HEK293 (cell line): ENCODE measurements at regions not wholly inside any gene's neighbourhood (a gene's known extent, or its start where the extent isn't known, plus 50 kb on each side); places are given as distances from the start of the nearest gene placed in this dataset.

Experiments
- CTCF ChIA-PET: fragments of 350-600 bp; formaldehyde crosslinking; extraction: SDS; loops from one replicate; lab custom pipeline; 2021; ENCODE audit warnings: antibody characterized with exemption; lab: Yijun Ruan, JAX
- POLR2A ChIA-PET: fragments of 300-600 bp; formaldehyde crosslinking; extraction: SDS; loops from one replicate; lab custom pipeline; 2020; ENCODE audit warnings: antibody characterized with exemption, inconsistent platforms; lab: Yijun Ruan, JAX
- H3K27ac ChIP-seq: fragments of 200-500 bp; sonication (Bioruptor generic); 2 replicates; pipeline ENCODE4 v1.5.1; 2014; ENCODE audit warnings: low read depth, low read length, control low read depth, inconsistent platforms; ENCODE audit errors: extremely low read depth
- H3K36me3 ChIP-seq, 2 experiments: fragments of 200-500 bp in 1 of 2; sonication (Bioruptor generic) in 1 of 2; 1 replicate in 1 of 2; 2 replicates in 1 of 2; pipeline ENCODE4 v1.5.1; 2014 to 2017; ENCODE audit warnings: inconsistent platforms in 2 of 2, low read length in 2 of 2; ENCODE audit not compliant: control insufficient read depth in 2 of 2, insufficient read depth in 1 of 2
- H3K4me1 ChIP-seq: fragments of 200-500 bp; sonication (Bioruptor generic); 2 replicates; pipeline ENCODE4 v1.5.1; 2014; ENCODE audit warnings: mild to moderate bottlenecking, low read length, inconsistent platforms; ENCODE audit not compliant: control insufficient read depth, insufficient read depth
- H3K4me3 ChIP-seq: 2 replicates; pipeline ENCODE4 v1.5.1; 2011; ENCODE audit warnings: low read depth, mild to moderate bottlenecking, control low read depth, low read length, moderate library complexity
- H3K9me3 ChIP-seq: fragments of 200-500 bp; sonication (Bioruptor generic); 2 replicates; pipeline ENCODE4 v1.5.1; 2014; ENCODE audit warnings: low read depth, low read length, inconsistent platforms; ENCODE audit not compliant: control insufficient read depth, insufficient read depth
- BCL11B ChIP-seq: fragments of 450-650 bp; formaldehyde crosslinking; IDR thresholded peaks from 2 replicates; pipeline ENCODE4 v1.5.1; 2016; ENCODE audit warnings: low read depth, missing biosample characterization, missing genetic modification characterization
- EGR2 ChIP-seq: fragments of 450-650 bp; formaldehyde crosslinking; IDR thresholded peaks from 2 replicates; pipeline ENCODE4 v1.5.1; 2016; ENCODE audit warnings: low read depth, missing biosample characterization, missing genetic modification characterization
- GFI1B ChIP-seq: fragments of 450-650 bp; formaldehyde crosslinking; IDR thresholded peaks from 2 replicates; pipeline ENCODE4 v1.5.1; 2016; ENCODE audit warnings: missing biosample characterization, missing genetic modification characterization
- GLIS1 ChIP-seq: fragments of 450-650 bp; formaldehyde crosslinking; IDR thresholded peaks from 2 replicates; pipeline ENCODE4 v1.5.1; 2016; ENCODE audit warnings: missing biosample characterization, missing genetic modification characterization
- MEIS1 ChIP-seq: sonication (generic); formaldehyde crosslinking; IDR thresholded peaks from 2 replicates; pipeline ENCODE4 v1.8.1; 2022; ENCODE audit warnings: missing genetic modification reagents, mild to moderate bottlenecking, borderline replicate concordance
- SP3 ChIP-seq: fragments of 450-650 bp; formaldehyde crosslinking; IDR thresholded peaks from 2 replicates; pipeline ENCODE4 v1.5.1; 2016; ENCODE audit warnings: missing biosample characterization, missing genetic modification characterization
- ZBTB20 ChIP-seq: fragments of 450-650 bp; formaldehyde crosslinking; IDR thresholded peaks from 2 replicates; pipeline ENCODE4 v1.5.1; 2016; ENCODE audit warnings: missing biosample characterization, missing genetic modification characterization
- ZBTB48 ChIP-seq: fragments of 450-650 bp; formaldehyde crosslinking; IDR thresholded peaks from 2 replicates; pipeline ENCODE4 v1.5.1; 2016; ENCODE audit warnings: missing biosample characterization, missing genetic modification characterization
- ZIC2 ChIP-seq: fragments of 450-650 bp; formaldehyde crosslinking; IDR thresholded peaks from 2 replicates; pipeline ENCODE4 v1.5.1; 2016; ENCODE audit warnings: missing biosample characterization, missing genetic modification characterization
- ZNF140 ChIP-seq: fragments of 450-650 bp; formaldehyde crosslinking; IDR thresholded peaks from 2 replicates; pipeline ENCODE4 v1.5.1; 2016; ENCODE audit warnings: missing biosample characterization, missing genetic modification characterization
- ZNF169 ChIP-seq: fragments of 450-650 bp; formaldehyde crosslinking; IDR thresholded peaks from 2 replicates; pipeline ENCODE4 v1.5.1; 2016; ENCODE audit warnings: missing biosample characterization, missing genetic modification characterization
- ZNF214 ChIP-seq: fragments of 450-650 bp; formaldehyde crosslinking; IDR thresholded peaks from 2 replicates; pipeline ENCODE4 v1.5.1; 2017; ENCODE audit warnings: missing biosample characterization, mild to moderate bottlenecking, missing genetic modification characterization, borderline replicate concordance
- ZNF274 ChIP-seq, 2 experiments: fragments of 200-500 bp in 1 of 2; fragments of 450-650 bp in 1 of 2; sonication (Bioruptor generic) in 1 of 2; formaldehyde crosslinking in 1 of 2; IDR thresholded peaks; 2 replicates each; pipeline versions ENCODE4 v1.5.1 to v1.6.1; 2014 to 2016; ENCODE audit warnings: borderline replicate concordance in 1 of 2, inconsistent platforms in 1 of 2, low read length in 1 of 2, missing biosample characterization in 1 of 2, missing genetic modification characterization in 1 of 2
- ZNF404 ChIP-seq: fragments of 450-650 bp; formaldehyde crosslinking; IDR thresholded peaks from 2 replicates; pipeline ENCODE4 v1.5.1; 2017; ENCODE audit warnings: missing biosample characterization, missing genetic modification characterization
- ZNF48 ChIP-seq: fragments of 450-650 bp; formaldehyde crosslinking; IDR thresholded peaks from 2 replicates; pipeline ENCODE4 v1.5.1; 2016; ENCODE audit warnings: missing biosample characterization, missing genetic modification characterization
- ZNF514 ChIP-seq: fragments of 450-650 bp; formaldehyde crosslinking; IDR thresholded peaks from 2 replicates; pipeline ENCODE4 v1.5.1; 2016; ENCODE audit warnings: missing biosample characterization, missing genetic modification characterization
- ZNF610 ChIP-seq: fragments of 450-650 bp; formaldehyde crosslinking; IDR thresholded peaks from 2 replicates; pipeline ENCODE4 v1.5.1; 2016; ENCODE audit warnings: missing biosample characterization, missing genetic modification characterization, borderline replicate concordance
- ZNF830 ChIP-seq: fragments of 450-650 bp; IDR thresholded peaks from 2 replicates; pipeline ENCODE4 v1.5.0; 2018; ENCODE audit warnings: missing biosample characterization, missing genetic modification characterization, low read depth, mild to moderate bottlenecking, moderate library complexity
- ZSCAN23 ChIP-seq: fragments of 450-650 bp; formaldehyde crosslinking; IDR thresholded peaks from 2 replicates; pipeline ENCODE4 v1.5.1; 2016; ENCODE audit warnings: missing biosample characterization, missing genetic modification characterization
- ZXDB ChIP-seq: fragments of 450-650 bp; formaldehyde crosslinking; IDR thresholded peaks from 2 replicates; pipeline ENCODE4 v1.5.1; 2016; ENCODE audit warnings: missing biosample characterization, missing genetic modification characterization
- TF ChIP-seq, protein P1 (sequence below): fragments of 450-650 bp; IDR thresholded peaks from 2 replicates; pipeline ENCODE4 v1.5.1; 2018; ENCODE audit warnings: missing biosample characterization, missing genetic modification characterization
- TF ChIP-seq, protein P2 (sequence below): fragments of 450-650 bp; formaldehyde crosslinking; IDR thresholded peaks from 2 replicates; pipeline ENCODE4 v1.5.1; 2017; ENCODE audit warnings: missing biosample characterization, missing genetic modification characterization
- TF ChIP-seq, protein P3 (sequence below): fragments of 450-650 bp; IDR thresholded peaks from 2 replicates; pipeline ENCODE4 v1.5.1; 2018; ENCODE audit warnings: missing biosample characterization, mild to moderate bottlenecking, missing genetic modification characterization

DNA sequence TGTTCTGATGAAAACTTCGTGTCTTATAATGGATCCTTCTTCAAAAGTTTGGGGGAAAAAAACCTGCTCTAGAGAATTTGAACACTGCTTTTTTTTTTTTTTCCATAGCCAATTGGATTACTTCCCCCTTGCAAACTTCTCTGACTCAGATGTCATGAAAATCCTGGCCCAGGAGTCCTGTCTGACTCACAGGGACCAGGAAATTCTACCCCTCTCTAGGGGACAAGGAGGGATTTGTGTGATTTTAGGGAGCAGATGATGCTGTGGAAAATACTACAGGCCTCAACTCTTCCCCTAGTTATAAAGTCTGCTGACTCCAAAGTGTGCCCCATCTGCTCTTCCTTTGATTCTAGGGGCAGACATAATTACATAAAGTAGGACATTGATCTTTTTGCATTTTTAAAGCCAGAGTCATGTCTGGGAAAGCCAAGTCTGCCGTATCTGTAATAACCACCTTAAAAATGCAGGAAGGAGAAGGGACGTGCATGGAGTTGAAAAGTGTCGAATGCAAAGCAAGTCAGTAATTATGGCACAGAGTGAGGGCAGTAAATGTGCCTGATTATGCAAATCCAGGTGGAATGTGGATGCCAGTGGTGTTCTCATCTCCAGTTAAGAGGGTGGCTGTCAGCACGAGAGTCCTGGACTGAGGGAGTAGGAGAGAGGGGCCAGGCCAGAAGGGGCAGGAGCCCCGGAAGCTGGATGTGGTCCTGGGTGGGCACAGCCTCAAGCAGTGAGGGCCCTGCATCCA lies 144.3 kb upstream of the SULF2 start:
- ChIA-PET CTCF (interaction anchor here (0.9 kb wide), 1 partner anchor 143 kb away, joined by 3 read pairs; no protein-coding TSS in a partner anchor), POLR2A (no interaction called here)
- Histone ChIP-seq H3K9me3 (no peaks in the 10 kb centered on the region), H3K4me1 (no peaks in the 10 kb centered on the region), H3K4me3 (no peak overlapping the region), H3K36me3 (no peaks in the 10 kb centered on the region), H3K27ac (no peak overlapping the region)
- TF ChIP-seq ZBTB48 = 0 out of 2 replicates have a peak, but pooled peaks have one; percentile 21
- no peak for TF ChIP-seq MEIS1
- 0 out of 2 replicates have a peak, but pooled peaks have one; percentile 34 for TF ChIP-seq GFI1B (tag by site-specific recombination)
- TF ChIP-seq, protein P1, sequence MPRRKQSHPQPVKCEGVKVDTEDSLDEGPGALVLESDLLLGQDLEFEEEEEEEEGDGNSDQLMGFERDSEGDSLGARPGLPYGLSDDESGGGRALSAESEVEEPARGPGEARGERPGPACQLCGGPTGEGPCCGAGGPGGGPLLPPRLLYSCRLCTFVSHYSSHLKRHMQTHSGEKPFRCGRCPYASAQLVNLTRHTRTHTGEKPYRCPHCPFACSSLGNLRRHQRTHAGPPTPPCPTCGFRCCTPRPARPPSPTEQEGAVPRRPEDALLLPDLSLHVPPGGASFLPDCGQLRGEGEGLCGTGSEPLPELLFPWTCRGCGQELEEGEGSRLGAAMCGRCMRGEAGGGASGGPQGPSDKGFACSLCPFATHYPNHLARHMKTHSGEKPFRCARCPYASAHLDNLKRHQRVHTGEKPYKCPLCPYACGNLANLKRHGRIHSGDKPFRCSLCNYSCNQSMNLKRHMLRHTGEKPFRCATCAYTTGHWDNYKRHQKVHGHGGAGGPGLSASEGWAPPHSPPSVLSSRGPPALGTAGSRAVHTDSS (tag by site-specific recombination) = no peak
- peak; percentile 40; the same call in 1 of the 2 replicates for TF ChIP-seq GLIS1 (tag by site-specific recombination)

DNA sequence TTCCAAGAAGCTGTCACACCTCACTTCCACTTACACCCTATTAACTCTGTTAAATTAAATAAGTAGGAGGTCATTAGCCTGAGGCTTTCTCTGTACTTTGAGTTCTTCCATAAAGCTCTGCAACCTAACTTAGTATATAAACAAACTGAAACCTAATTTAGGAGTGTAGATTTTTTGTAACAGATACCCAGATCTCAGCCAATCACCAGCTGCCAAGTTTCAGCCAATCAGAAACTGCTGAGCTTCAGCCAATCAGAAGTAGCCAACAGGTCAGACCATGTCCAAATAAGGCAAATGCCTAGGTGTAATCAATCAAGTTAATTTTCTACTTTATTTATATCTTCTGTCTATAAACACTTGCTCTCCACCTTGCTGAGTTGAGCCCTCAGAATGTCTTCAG lies 142.7 kb upstream of the SULF2 start:
- TF ChIP-seq EGR2 (tag by site-specific recombination) (no peak), ZNF610 (tag by site-specific recombination) (no peak), BCL11B (no peak), ZXDB (tag by site-specific recombination) (no peak), ZNF169 (no peak), SP3 (tag by site-specific recombination) (no peak), ZNF830 (tag by site-specific recombination) (no peak), ZNF514 (tag by site-specific recombination) (no peak), ZIC2 (tag by site-specific recombination) (no peak), ZNF48 (tag by site-specific recombination) (no peak), ZNF404 (tag by site-specific recombination) (no peak), ZSCAN23 (no peak), ZNF140 (no peak), ZBTB20 (tag by site-specific recombination) (no peak), ZNF214 (tag by site-specific recombination) (no peak), ZNF274 (IDR thresholded peaks at IDR 0.05; ENCODE audit: low read length) (no peak), ZNF274 (tag by site-specific recombination; IDR thresholded peaks at IDR 0.05; ENCODE audit: borderline replicate concordance) (no peak)
- TF ChIP-seq, protein P2, sequence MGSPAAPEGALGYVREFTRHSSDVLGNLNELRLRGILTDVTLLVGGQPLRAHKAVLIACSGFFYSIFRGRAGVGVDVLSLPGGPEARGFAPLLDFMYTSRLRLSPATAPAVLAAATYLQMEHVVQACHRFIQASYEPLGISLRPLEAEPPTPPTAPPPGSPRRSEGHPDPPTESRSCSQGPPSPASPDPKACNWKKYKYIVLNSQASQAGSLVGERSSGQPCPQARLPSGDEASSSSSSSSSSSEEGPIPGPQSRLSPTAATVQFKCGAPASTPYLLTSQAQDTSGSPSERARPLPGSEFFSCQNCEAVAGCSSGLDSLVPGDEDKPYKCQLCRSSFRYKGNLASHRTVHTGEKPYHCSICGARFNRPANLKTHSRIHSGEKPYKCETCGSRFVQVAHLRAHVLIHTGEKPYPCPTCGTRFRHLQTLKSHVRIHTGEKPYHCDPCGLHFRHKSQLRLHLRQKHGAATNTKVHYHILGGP = no peak
- TF ChIP-seq, protein P3, sequence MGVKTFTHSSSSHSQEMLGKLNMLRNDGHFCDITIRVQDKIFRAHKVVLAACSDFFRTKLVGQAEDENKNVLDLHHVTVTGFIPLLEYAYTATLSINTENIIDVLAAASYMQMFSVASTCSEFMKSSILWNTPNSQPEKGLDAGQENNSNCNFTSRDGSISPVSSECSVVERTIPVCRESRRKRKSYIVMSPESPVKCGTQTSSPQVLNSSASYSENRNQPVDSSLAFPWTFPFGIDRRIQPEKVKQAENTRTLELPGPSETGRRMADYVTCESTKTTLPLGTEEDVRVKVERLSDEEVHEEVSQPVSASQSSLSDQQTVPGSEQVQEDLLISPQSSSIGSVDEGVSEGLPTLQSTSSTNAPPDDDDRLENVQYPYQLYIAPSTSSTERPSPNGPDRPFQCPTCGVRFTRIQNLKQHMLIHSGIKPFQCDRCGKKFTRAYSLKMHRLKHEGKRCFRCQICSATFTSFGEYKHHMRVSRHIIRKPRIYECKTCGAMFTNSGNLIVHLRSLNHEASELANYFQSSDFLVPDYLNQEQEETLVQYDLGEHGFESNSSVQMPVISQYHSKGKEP (tag by site-specific recombination) = no peak
- ChIA-PET CTCF (interaction anchor here (0.6 kb wide), 1 partner anchor 203 kb away, joined by 3 read pairs; no protein-coding TSS in a partner anchor), POLR2A (no interaction called here)
- Histone ChIP-seq H3K4me1 (no peaks in the 10 kb centered on the region), H3K36me3 (no peaks in the 10 kb centered on the region), H3K9me3 (no peaks in the 10 kb centered on the region), H3K27ac (no peak overlapping the region), H3K4me3 (no peak overlapping the region)
